Panc1 (cell line): ENCODE measurements at regions not wholly inside any gene's neighbourhood (a gene's known extent, or its start where the extent isn't known, plus 50 kb on each side); places are given as distances from the start of the nearest gene placed in this dataset.

Source experiments
- ATAC-seq: fragments of 200-7000 bp; cut with Tn5 transposase; 2 replicates; pipeline ENCODE4 v1.9.1; 2020; ENCODE audit warnings: mild to moderate bottlenecking, moderate library complexity
- BruUV-seq: library from RNA; stranded (reverse); fragments of 400-500 nt; replicated peaks from 2 replicates; lab custom pipeline; 2021; lab: Mats Ljungman, UMichigan
- CTCF ChIA-PET: fragments of 300-600 bp; sonication (Branson Sonifier 250); formaldehyde crosslinking; loops from one replicate; lab custom pipeline; 2022; ENCODE audit warnings: antibody characterized with exemption; lab: Charles Lee
- POLR2A ChIA-PET: fragments of 300-600 bp; sonication (Branson Sonifier 250); formaldehyde crosslinking; loops from one replicate; lab custom pipeline; 2022; ENCODE audit warnings: antibody characterized with exemption; lab: Charles Lee
- DNase-seq: peaks from one replicate; pipeline ENCODE4 v3.0.0-alpha.2; 2010; ENCODE audit warnings: low read depth, low spot score
- H3K27ac ChIP-seq: 2 replicates; pipeline ENCODE4 v1.5.1; 2011; ENCODE audit warnings: mild to moderate bottlenecking, low read length, inconsistent platforms
- H3K27me3 ChIP-seq: fragments of 200-500 bp; sonication (Bioruptor generic); 2 replicates; pipeline ENCODE4 v1.6.0; 2014; ENCODE audit warnings: low read length, inconsistent platforms; ENCODE audit not compliant: control insufficient read depth, insufficient read depth
- H3K36me3 ChIP-seq: fragments of 200-500 bp; sonication (Bioruptor generic); 2 replicates; pipeline ENCODE4 v1.5.1; 2014; ENCODE audit warnings: inconsistent platforms, mild to moderate bottlenecking, low read length, moderate library complexity; ENCODE audit not compliant: control insufficient read depth, insufficient read depth
- H3K4me1 ChIP-seq: 2 replicates; pipeline ENCODE4 v1.5.1; 2011; ENCODE audit warnings: inconsistent platforms, mild to moderate bottlenecking, low read length, moderate library complexity; ENCODE audit not compliant: control insufficient read depth, insufficient read depth
- H3K4me3 ChIP-seq, 2 experiments: 2 replicates each; pipeline ENCODE4 v1.5.1; 2011 to 2012; ENCODE audit warnings: low read depth in 2 of 2, low read length in 2 of 2, mild to moderate bottlenecking in 2 of 2, inconsistent platforms in 1 of 2, moderate library complexity in 1 of 2
- H3K9me3 ChIP-seq: fragments of 200-500 bp; sonication (Bioruptor generic); 2 replicates; pipeline ENCODE4 v1.5.1; 2014; ENCODE audit warnings: low read depth, mild to moderate bottlenecking, inconsistent platforms, low read length, moderate library complexity; ENCODE audit not compliant: control insufficient read depth, insufficient read depth
- POLR2AphosphoS5 ChIP-seq: IDR thresholded peaks from 2 replicates; pipeline ENCODE4 v1.6.1; 2012; ENCODE audit warnings: mild to moderate bottlenecking, low read depth, low read length, moderate library complexity
- SIN3A ChIP-seq: IDR thresholded peaks from 2 replicates; pipeline ENCODE4 v1.6.1; 2012; ENCODE audit warnings: low read depth, mild to moderate bottlenecking, low read length, moderate library complexity, borderline replicate concordance; ENCODE audit not compliant: insufficient read depth
- TCF7L2 ChIP-seq: IDR thresholded peaks from 2 replicates; pipeline ENCODE4 v1.6.1; 2011; ENCODE audit warnings: mild to moderate bottlenecking, low read depth, low read length, inconsistent platforms
- in situ Hi-C: cut with HindIII; loops from 2 replicates; pipeline ENCODE4 v1.10.0; 2016; ENCODE audit warnings: low sequenced_read_pairs, low pct_unique_long_range_greater_than_20kb
- intact Hi-C: fragments of 100-400 bp; cut with micrococcal nuclease; formaldehyde crosslinking; loops from one replicate; pipeline ENCODE4 v1.10.0; 2022; ENCODE audit not compliant: unreplicated experiment
- TF ChIP-seq, protein P1 (sequence below), 2 experiments: IDR thresholded peaks; 2 replicates each; pipeline ENCODE4 v1.6.1; 2011 to 2012; ENCODE audit warnings: low read depth in 2 of 2, control low read depth in 1 of 2, low read length in 1 of 2, mild to moderate bottlenecking in 1 of 2, moderate library complexity in 1 of 2; ENCODE audit not compliant: insufficient read depth in 1 of 2
- TF ChIP-seq, protein P2 (sequence below): fragments of 450-650 bp; IDR thresholded peaks from 2 replicates; pipeline ENCODE4 v1.5.1; 2017; ENCODE audit warnings: mild to moderate bottlenecking

DNA sequence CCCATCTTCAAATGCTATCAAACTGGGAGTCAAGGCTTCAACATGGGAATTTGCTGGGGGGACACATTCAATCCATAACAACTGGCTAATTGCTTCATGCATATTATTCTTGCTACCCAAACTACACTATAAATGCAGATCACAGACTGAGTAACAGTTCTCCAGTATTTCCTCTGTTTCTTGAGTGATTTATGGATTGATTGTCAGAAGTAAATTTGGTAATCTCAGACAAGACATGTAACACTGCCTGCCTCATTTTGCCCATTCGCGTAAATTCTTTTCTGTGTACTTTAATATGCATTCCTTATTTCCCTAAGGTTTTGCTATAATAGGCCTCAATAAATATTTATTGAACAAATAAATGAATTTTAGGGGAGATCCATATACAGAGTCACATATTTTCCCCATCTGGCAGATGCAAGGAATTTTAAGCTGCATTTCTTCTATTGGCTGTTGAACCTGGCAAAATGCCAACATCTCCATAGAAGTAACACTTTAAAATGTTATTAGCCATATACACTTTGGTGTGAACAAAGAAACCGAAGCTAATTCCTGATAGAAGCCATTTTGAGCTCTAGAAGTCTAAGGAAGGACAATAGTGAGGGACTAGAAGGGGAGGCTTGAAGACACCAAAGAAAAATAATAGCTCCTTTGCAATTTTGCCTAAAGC is 98.2 kb downstream of the QRSL1 start:
- intact Hi-C loops: no loop called here
- DNase-seq: no peak
- BruUV-seq: no TSS peak
- ChIA-PET CTCF (no interaction called here), POLR2A (no interaction called here)
- Histone ChIP-seq H3K27me3 (no peaks in the 10 kb centered on the region; the same call in 1 of the 2 replicates), H3K9me3 (no peaks in the 10 kb centered on the region), H3K4me1 (no peaks in the 10 kb centered on the region), H3K36me3 (no peaks in the 10 kb centered on the region), H3K4me3 (no peak overlapping the region), H3K27ac (no peak overlapping the region)
- TF ChIP-seq TCF7L2: no peak
- TF ChIP-seq, protein P1, sequence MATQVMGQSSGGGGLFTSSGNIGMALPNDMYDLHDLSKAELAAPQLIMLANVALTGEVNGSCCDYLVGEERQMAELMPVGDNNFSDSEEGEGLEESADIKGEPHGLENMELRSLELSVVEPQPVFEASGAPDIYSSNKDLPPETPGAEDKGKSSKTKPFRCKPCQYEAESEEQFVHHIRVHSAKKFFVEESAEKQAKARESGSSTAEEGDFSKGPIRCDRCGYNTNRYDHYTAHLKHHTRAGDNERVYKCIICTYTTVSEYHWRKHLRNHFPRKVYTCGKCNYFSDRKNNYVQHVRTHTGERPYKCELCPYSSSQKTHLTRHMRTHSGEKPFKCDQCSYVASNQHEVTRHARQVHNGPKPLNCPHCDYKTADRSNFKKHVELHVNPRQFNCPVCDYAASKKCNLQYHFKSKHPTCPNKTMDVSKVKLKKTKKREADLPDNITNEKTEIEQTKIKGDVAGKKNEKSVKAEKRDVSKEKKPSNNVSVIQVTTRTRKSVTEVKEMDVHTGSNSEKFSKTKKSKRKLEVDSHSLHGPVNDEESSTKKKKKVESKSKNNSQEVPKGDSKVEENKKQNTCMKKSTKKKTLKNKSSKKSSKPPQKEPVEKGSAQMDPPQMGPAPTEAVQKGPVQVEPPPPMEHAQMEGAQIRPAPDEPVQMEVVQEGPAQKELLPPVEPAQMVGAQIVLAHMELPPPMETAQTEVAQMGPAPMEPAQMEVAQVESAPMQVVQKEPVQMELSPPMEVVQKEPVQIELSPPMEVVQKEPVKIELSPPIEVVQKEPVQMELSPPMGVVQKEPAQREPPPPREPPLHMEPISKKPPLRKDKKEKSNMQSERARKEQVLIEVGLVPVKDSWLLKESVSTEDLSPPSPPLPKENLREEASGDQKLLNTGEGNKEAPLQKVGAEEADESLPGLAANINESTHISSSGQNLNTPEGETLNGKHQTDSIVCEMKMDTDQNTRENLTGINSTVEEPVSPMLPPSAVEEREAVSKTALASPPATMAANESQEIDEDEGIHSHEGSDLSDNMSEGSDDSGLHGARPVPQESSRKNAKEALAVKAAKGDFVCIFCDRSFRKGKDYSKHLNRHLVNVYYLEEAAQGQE (IDR thresholded peaks at IDR 0.05; ENCODE audit: insufficient read depth in 1 of 2, low read depth in 2 of 2, low read length in 1 of 2): no peak
- no peak for TF ChIP-seq POLR2AphosphoS5
- no peak for TF ChIP-seq SIN3A
- TF ChIP-seq, protein P2, sequence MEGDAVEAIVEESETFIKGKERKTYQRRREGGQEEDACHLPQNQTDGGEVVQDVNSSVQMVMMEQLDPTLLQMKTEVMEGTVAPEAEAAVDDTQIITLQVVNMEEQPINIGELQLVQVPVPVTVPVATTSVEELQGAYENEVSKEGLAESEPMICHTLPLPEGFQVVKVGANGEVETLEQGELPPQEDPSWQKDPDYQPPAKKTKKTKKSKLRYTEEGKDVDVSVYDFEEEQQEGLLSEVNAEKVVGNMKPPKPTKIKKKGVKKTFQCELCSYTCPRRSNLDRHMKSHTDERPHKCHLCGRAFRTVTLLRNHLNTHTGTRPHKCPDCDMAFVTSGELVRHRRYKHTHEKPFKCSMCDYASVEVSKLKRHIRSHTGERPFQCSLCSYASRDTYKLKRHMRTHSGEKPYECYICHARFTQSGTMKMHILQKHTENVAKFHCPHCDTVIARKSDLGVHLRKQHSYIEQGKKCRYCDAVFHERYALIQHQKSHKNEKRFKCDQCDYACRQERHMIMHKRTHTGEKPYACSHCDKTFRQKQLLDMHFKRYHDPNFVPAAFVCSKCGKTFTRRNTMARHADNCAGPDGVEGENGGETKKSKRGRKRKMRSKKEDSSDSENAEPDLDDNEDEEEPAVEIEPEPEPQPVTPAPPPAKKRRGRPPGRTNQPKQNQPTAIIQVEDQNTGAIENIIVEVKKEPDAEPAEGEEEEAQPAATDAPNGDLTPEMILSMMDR: no peak
- in situ Hi-C loops: no loop called here
- no peak for ATAC-seq

DNA sequence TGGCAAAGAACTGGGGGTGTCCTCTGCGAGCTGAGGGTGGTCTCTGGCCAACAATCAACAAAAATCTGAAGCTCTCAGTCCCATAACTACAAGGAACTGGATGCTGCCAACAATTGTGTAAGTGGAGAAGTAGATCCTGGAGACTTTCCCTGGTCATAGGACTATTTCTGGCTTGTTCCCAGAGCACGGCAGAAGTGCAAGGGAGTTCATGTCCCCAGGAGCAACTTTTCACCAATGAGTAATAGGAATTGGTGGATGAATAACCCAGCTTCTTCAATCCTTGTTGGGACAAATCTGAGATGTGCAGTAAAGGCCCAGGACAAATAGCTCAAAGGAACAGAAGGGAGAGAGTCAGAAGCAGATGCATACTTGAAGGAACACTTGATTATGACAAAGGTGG is 95.5 kb downstream of the QRSL1 start:
- H3K27me3 ChIP-seq: no peaks in the 10 kb centered on the region; the same call in 1 of the 2 replicates
- intact Hi-C loops (no loop called here), in situ Hi-C loops (no loop called here)
- CTCF ChIA-PET: no interaction called here
- DNase-seq: no peak
- POLR2A ChIA-PET: no interaction called here
- H3K9me3 ChIP-seq: no peaks in the 10 kb centered on the region
- H3K4me3 ChIP-seq: no peak overlapping the region
- no peak overlapping the region for H3K27ac ChIP-seq
- no peaks in the 10 kb centered on the region for H3K4me1 ChIP-seq
- no TSS peak for BruUV-seq
- no peaks in the 10 kb centered on the region for H3K36me3 ChIP-seq
- TF ChIP-seq POLR2AphosphoS5: no peak
- TF ChIP-seq, protein P1 (IDR thresholded peaks at IDR 0.05; ENCODE audit: insufficient read depth in 1 of 2, low read depth in 2 of 2, low read length in 1 of 2): no peak
- no peak for TF ChIP-seq SIN3A
- TF ChIP-seq, protein P2: no peak
- TF ChIP-seq TCF7L2: no peak
- ATAC-seq: no peak
